ENCODE measurements at regions not wholly inside any gene's neighbourhood (a gene's known extent, or its start where the extent isn't known, plus 50 kb on each side); places are given as distances from the start of the nearest gene placed in this dataset.

- Histone ChIP-seq H3K27me3 (ENCODE audit: control insufficient read depth in 2 of 2, insufficient read depth in 2 of 2, low read length in 2 of 2) (no peaks in the 10 kb centered on the region), H3K9me3 (ENCODE audit: control insufficient read depth in 2 of 2, low read length in 2 of 2) (no peaks in the 10 kb centered on the region), H3K27ac (ENCODE audit: low read depth in 2 of 2, low read length in 2 of 2) (no peak overlapping the region), H3K4me3 (ENCODE audit: low read length in 2 of 2) (no peak overlapping the region), H3K4me1 (ENCODE audit: control insufficient read depth in 2 of 2, insufficient read depth in 2 of 2, low read length in 2 of 2) (no peaks in the 10 kb centered on the region), H3K36me3 (ENCODE audit: control insufficient read depth in 2 of 2, insufficient read depth in 2 of 2, low read length in 2 of 2) (no peaks in the 10 kb centered on the region), H3K9ac (ENCODE audit: low read depth in 1 of 2, low read length in 2 of 2) (no peak overlapping the region)
Observed at GRCh38 chr12:126855768-126856167, 1411.2 kb upstream of the TMEM132C start.

- no peaks in the 10 kb centered on the region for H3K36me3 ChIP-seq (ENCODE audit: control insufficient read depth in 2 of 2, insufficient read depth in 2 of 2, low read length in 2 of 2)
- H3K4me1 ChIP-seq (ENCODE audit: control insufficient read depth in 2 of 2, insufficient read depth in 2 of 2, low read length in 2 of 2), result no peaks in the 10 kb centered on the region
- H3K27me3 ChIP-seq (ENCODE audit: control insufficient read depth in 2 of 2, insufficient read depth in 2 of 2, low read length in 2 of 2), result no peaks in the 10 kb centered on the region
- no peak overlapping the region for H3K4me3 ChIP-seq (ENCODE audit: low read length in 2 of 2)
- no peak overlapping the region for H3K27ac ChIP-seq (ENCODE audit: low read depth in 2 of 2, low read length in 2 of 2)
- H3K9me3 ChIP-seq (ENCODE audit: control insufficient read depth in 2 of 2, low read length in 2 of 2), result no peaks in the 10 kb centered on the region
- H3K9ac ChIP-seq (ENCODE audit: low read depth in 1 of 2, low read length in 2 of 2), result no peak overlapping the region
Observed at GRCh38 chr12:126856958-126857357, 1410.0 kb upstream of the TMEM132C start.

GRCh38 chr12:126858560-126858959 is 1408.4 kb upstream of the TMEM132C start:
- Histone ChIP-seq H3K4me3 (ENCODE audit: low read length in 2 of 2) (no peak overlapping the region), H3K4me1 (ENCODE audit: control insufficient read depth in 2 of 2, insufficient read depth in 2 of 2, low read length in 2 of 2) (no peaks in the 10 kb centered on the region), H3K27ac (ENCODE audit: low read depth in 2 of 2, low read length in 2 of 2) (no peak overlapping the region), H3K27me3 (ENCODE audit: control insufficient read depth in 2 of 2, insufficient read depth in 2 of 2, low read length in 2 of 2) (no peaks in the 10 kb centered on the region), H3K36me3 (ENCODE audit: control insufficient read depth in 2 of 2, insufficient read depth in 2 of 2, low read length in 2 of 2) (no peaks in the 10 kb centered on the region), H3K9ac (ENCODE audit: low read depth in 1 of 2, low read length in 2 of 2) (no peak overlapping the region), H3K9me3 (ENCODE audit: control insufficient read depth in 2 of 2, low read length in 2 of 2) (no peaks in the 10 kb centered on the region)

GRCh38 chr12:126860210-126860609 is 1406.8 kb upstream of the TMEM132C start:
- Histone ChIP-seq H3K27me3 (ENCODE audit: control insufficient read depth in 2 of 2, insufficient read depth in 2 of 2, low read length in 2 of 2) (no peaks in the 10 kb centered on the region), H3K4me3 (ENCODE audit: low read length in 2 of 2) (no peak overlapping the region), H3K4me1 (ENCODE audit: control insufficient read depth in 2 of 2, insufficient read depth in 2 of 2, low read length in 2 of 2) (no peaks in the 10 kb centered on the region), H3K27ac (ENCODE audit: low read depth in 2 of 2, low read length in 2 of 2) (no peak overlapping the region), H3K36me3 (ENCODE audit: control insufficient read depth in 2 of 2, insufficient read depth in 2 of 2, low read length in 2 of 2) (no peaks in the 10 kb centered on the region), H3K9ac (ENCODE audit: low read depth in 1 of 2, low read length in 2 of 2) (no peak overlapping the region), H3K9me3 (ENCODE audit: control insufficient read depth in 2 of 2, low read length in 2 of 2) (no peaks in the 10 kb centered on the region)

GRCh38 chr12:126862500-126862899 is 1404.5 kb upstream of the TMEM132C start:
- Histone ChIP-seq H3K27me3 (ENCODE audit: control insufficient read depth in 2 of 2, insufficient read depth in 2 of 2, low read length in 2 of 2) (no peaks in the 10 kb centered on the region), H3K9ac (ENCODE audit: low read depth in 1 of 2, low read length in 2 of 2) (no peak overlapping the region)

GRCh38 chr12:126869644-126870043 is 1397.3 kb upstream of the TMEM132C start:
- no peaks in the 10 kb centered on the region for H3K4me1 ChIP-seq (ENCODE audit: control insufficient read depth in 2 of 2, insufficient read depth in 2 of 2, low read length in 2 of 2)
- H3K27me3 ChIP-seq (ENCODE audit: control insufficient read depth in 2 of 2, insufficient read depth in 2 of 2, low read length in 2 of 2), result no peaks in the 10 kb centered on the region
- no peaks in the 10 kb centered on the region for H3K9me3 ChIP-seq (ENCODE audit: control insufficient read depth in 2 of 2, low read length in 2 of 2)
- H3K9ac ChIP-seq (ENCODE audit: low read depth in 1 of 2, low read length in 2 of 2), result no peak overlapping the region
- H3K36me3 ChIP-seq (ENCODE audit: control insufficient read depth in 2 of 2, insufficient read depth in 2 of 2, low read length in 2 of 2), result no peaks in the 10 kb centered on the region
- H3K27ac ChIP-seq (ENCODE audit: low read depth in 2 of 2, low read length in 2 of 2), result no peak overlapping the region
- no peak overlapping the region for H3K4me3 ChIP-seq (ENCODE audit: low read length in 2 of 2)

More at GRCh38 chr12:126862500-126862899, 1404.5 kb upstream of the TMEM132C start:
- Histone ChIP-seq H3K36me3 (ENCODE audit: control insufficient read depth in 2 of 2, insufficient read depth in 2 of 2, low read length in 2 of 2) (no peaks in the 10 kb centered on the region), H3K4me1 (ENCODE audit: control insufficient read depth in 2 of 2, insufficient read depth in 2 of 2, low read length in 2 of 2) (no peaks in the 10 kb centered on the region), H3K27ac (ENCODE audit: low read depth in 2 of 2, low read length in 2 of 2) (no peak overlapping the region), H3K9me3 (ENCODE audit: control insufficient read depth in 2 of 2, low read length in 2 of 2) (no peaks in the 10 kb centered on the region), H3K4me3 (ENCODE audit: low read length in 2 of 2) (no peak overlapping the region)

GRCh38 chr12:126873701-126874100 is 1393.3 kb upstream of the TMEM132C start:
- Histone ChIP-seq H3K27ac (ENCODE audit: low read depth in 2 of 2, low read length in 2 of 2) (no peak overlapping the region), H3K36me3 (ENCODE audit: control insufficient read depth in 2 of 2, insufficient read depth in 2 of 2, low read length in 2 of 2) (no peaks in the 10 kb centered on the region), H3K9ac (ENCODE audit: low read depth in 1 of 2, low read length in 2 of 2) (no peak overlapping the region), H3K4me1 (ENCODE audit: control insufficient read depth in 2 of 2, insufficient read depth in 2 of 2, low read length in 2 of 2) (no peaks in the 10 kb centered on the region), H3K27me3 (ENCODE audit: control insufficient read depth in 2 of 2, insufficient read depth in 2 of 2, low read length in 2 of 2) (no peaks in the 10 kb centered on the region), H3K4me3 (ENCODE audit: low read length in 2 of 2) (no peak overlapping the region), H3K9me3 (ENCODE audit: control insufficient read depth in 2 of 2, low read length in 2 of 2) (no peaks in the 10 kb centered on the region)

- H3K4me1 ChIP-seq (ENCODE audit: control insufficient read depth in 2 of 2, insufficient read depth in 2 of 2, low read length in 2 of 2), result no peaks in the 10 kb centered on the region
- no peaks in the 10 kb centered on the region for H3K36me3 ChIP-seq (ENCODE audit: control insufficient read depth in 2 of 2, insufficient read depth in 2 of 2, low read length in 2 of 2)
- H3K27me3 ChIP-seq (ENCODE audit: control insufficient read depth in 2 of 2, insufficient read depth in 2 of 2, low read length in 2 of 2), result no peaks in the 10 kb centered on the region
- no peak overlapping the region for H3K9ac ChIP-seq (ENCODE audit: low read depth in 1 of 2, low read length in 2 of 2)
- no peak overlapping the region for H3K27ac ChIP-seq (ENCODE audit: low read depth in 2 of 2, low read length in 2 of 2)
- H3K9me3 ChIP-seq (ENCODE audit: control insufficient read depth in 2 of 2, low read length in 2 of 2), result no peaks in the 10 kb centered on the region
- H3K4me3 ChIP-seq (ENCODE audit: low read length in 2 of 2), result no peak overlapping the region
Observed at GRCh38 chr12:126874427-126875026, 1392.4 kb upstream of the TMEM132C start.

- Histone ChIP-seq H3K27ac (ENCODE audit: low read depth in 2 of 2, low read length in 2 of 2) (no peak overlapping the region), H3K9ac (ENCODE audit: low read depth in 1 of 2, low read length in 2 of 2) (no peak overlapping the region), H3K36me3 (ENCODE audit: control insufficient read depth in 2 of 2, insufficient read depth in 2 of 2, low read length in 2 of 2) (no peaks in the 10 kb centered on the region), H3K4me1 (ENCODE audit: control insufficient read depth in 2 of 2, insufficient read depth in 2 of 2, low read length in 2 of 2) (no peaks in the 10 kb centered on the region), H3K9me3 (ENCODE audit: control insufficient read depth in 2 of 2, low read length in 2 of 2) (no peaks in the 10 kb centered on the region), H3K4me3 (ENCODE audit: low read length in 2 of 2) (no peak overlapping the region), H3K27me3 (ENCODE audit: control insufficient read depth in 2 of 2, insufficient read depth in 2 of 2, low read length in 2 of 2) (no peaks in the 10 kb centered on the region)
Observed at GRCh38 chr12:126879842-126880241, 1387.1 kb upstream of the TMEM132C start.

- Histone ChIP-seq H3K27me3 (ENCODE audit: control insufficient read depth in 2 of 2, insufficient read depth in 2 of 2, low read length in 2 of 2) (no peaks in the 10 kb centered on the region), H3K36me3 (ENCODE audit: control insufficient read depth in 2 of 2, insufficient read depth in 2 of 2, low read length in 2 of 2) (no peaks in the 10 kb centered on the region), H3K27ac (ENCODE audit: low read depth in 2 of 2, low read length in 2 of 2) (no peak overlapping the region), H3K4me1 (ENCODE audit: control insufficient read depth in 2 of 2, insufficient read depth in 2 of 2, low read length in 2 of 2) (no peaks in the 10 kb centered on the region), H3K4me3 (ENCODE audit: low read length in 2 of 2) (no peak overlapping the region), H3K9me3 (ENCODE audit: control insufficient read depth in 2 of 2, low read length in 2 of 2) (no peaks in the 10 kb centered on the region), H3K9ac (ENCODE audit: low read depth in 1 of 2, low read length in 2 of 2) (no peak overlapping the region)
Observed at GRCh38 chr12:126883697-126884096, 1383.3 kb upstream of the TMEM132C start.

GRCh38 chr12:126889501-126889900 is 1377.5 kb upstream of the TMEM132C start:
- Histone ChIP-seq H3K9ac (ENCODE audit: low read depth in 1 of 2, low read length in 2 of 2) (no peak overlapping the region), H3K4me3 (ENCODE audit: low read length in 2 of 2) (no peak overlapping the region), H3K36me3 (ENCODE audit: control insufficient read depth in 2 of 2, insufficient read depth in 2 of 2, low read length in 2 of 2) (no peaks in the 10 kb centered on the region), H3K27ac (ENCODE audit: low read depth in 2 of 2, low read length in 2 of 2) (no peak overlapping the region), H3K9me3 (ENCODE audit: control insufficient read depth in 2 of 2, low read length in 2 of 2) (no peaks in the 10 kb centered on the region), H3K4me1 (ENCODE audit: control insufficient read depth in 2 of 2, insufficient read depth in 2 of 2, low read length in 2 of 2) (no peaks in the 10 kb centered on the region), H3K27me3 (ENCODE audit: control insufficient read depth in 2 of 2, insufficient read depth in 2 of 2, low read length in 2 of 2) (no peaks in the 10 kb centered on the region)
